22Rv1 (cell line): ENCODE measurements at regions not wholly inside any gene's neighbourhood (a gene's known extent, or its start where the extent isn't known, plus 50 kb on each side); places are given as distances from the start of the nearest gene placed in this dataset.

Source experiments
- CTCF ChIP-seq: fragments of 450-650 bp; IDR thresholded peaks from 2 replicates; pipeline ENCODE4 v1.5.1; 2017; ENCODE audit warnings: mild to moderate bottlenecking
- ZFX ChIP-seq: fragments of 450-650 bp; IDR thresholded peaks from 2 replicates; pipeline ENCODE4 v1.6.1; 2017; ENCODE audit warnings: antibody characterized with exemption, borderline replicate concordance

GRCh38 chr17:14935845-14936485 is 329.2 kb downstream of the PMP22 start:
- TF ChIP-seq CTCF (no peak), ZFX (no peak)
